DLD1 (cell line): ENCODE measurements at regions not wholly inside any gene's neighbourhood (a gene's known extent, or its start where the extent isn't known, plus 50 kb on each side); places are given as distances from the start of the nearest gene placed in this dataset.

Experiments used
- in situ Hi-C: cut with HindIII; loops from 2 replicates; pipeline ENCODE4 v1.10.0; 2017; ENCODE audit warnings: low sequenced_read_pairs

GRCh38 chr2:41990688-41991087 is 57.1 kb upstream of the PKDCC start:
- in situ Hi-C loops: no loop called here

GRCh38 chr2:41992056-41992642 is 55.7 kb upstream of the PKDCC start:
- in situ Hi-C loops: no loop called here

GRCh38 chr2:41992671-41993434 is 55.0 kb upstream of the PKDCC start:
- in situ Hi-C loops: no loop called here

GRCh38 chr2:41993435-41993925 is 54.3 kb upstream of the PKDCC start:
- in situ Hi-C loops: no loop called here

- in situ Hi-C loops: no loop called here
These were observed 53.6 kb upstream of the PKDCC start for GRCh38 chr2:41994233-41994637.

- in situ Hi-C loops: no loop called here
These were observed 53.2 kb upstream of the PKDCC start for GRCh38 chr2:41994661-41995060.

GRCh38 chr2:41997561-41997960 is 50.3 kb upstream of the PKDCC start:
- in situ Hi-C loops: no loop called here
